ENCODE measurements at regions not wholly inside any gene's neighbourhood (a gene's known extent, or its start where the extent isn't known, plus 50 kb on each side); places are given as distances from the start of the nearest gene placed in this dataset.

- TF ChIP-seq POLR2A (IDR thresholded peaks at IDR 0.05), result no peak
- no peak for TF ChIP-seq CTCF (IDR thresholded peaks at IDR 0.05)
- TF ChIP-seq POLR2AphosphoS5 (IDR thresholded peaks at IDR 0.05), result no peak
These were observed 354.4 kb downstream of the QKI start for GRCh38 chr6:163768905-163769304.
